Stomach (tissue), 8 donors: ENCODE measurements at regions not wholly inside any gene's neighbourhood (a gene's known extent, or its start where the extent isn't known, plus 50 kb on each side); places are given as distances from the start of the nearest gene placed in this dataset.

Experiments
- DNase-seq, 2 donors: peaks; one replicate each; pipeline versions ENCODE4 v3.0.0 to v3.0.0-alpha.2; 2013 to 2019
- H3K27ac ChIP-seq, 5 donors: fragments of 200-600 bp in 4 of 5; sonication (generic) in 4 of 5; one replicate each; pipeline ENCODE4 v1.5.1; 2013 to 2019; ENCODE audit warnings: mild to moderate bottlenecking in 1 of 5, moderate library complexity in 1 of 5
- H3K27me3 ChIP-seq, 3 donors: fragments of 200-600 bp; sonication (generic); one replicate each; pipeline ENCODE4 v1.5.1; 2017 to 2019; ENCODE audit warnings: mixed run types in 1 of 3
- H3K36me3 ChIP-seq, 4 donors: fragments of 200-600 bp; sonication (generic); 1 replicate in 3 of 4; 2 replicates in 1 of 4; pipeline ENCODE4 v1.5.1; 2016 to 2019
- H3K4me1 ChIP-seq, 4 donors: fragments of 200-600 bp; sonication (generic); one replicate each; pipeline ENCODE4 v1.5.1; 2016 to 2019
- H3K4me3 ChIP-seq, 4 donors: fragments of 200-600 bp; sonication (generic) in 3 of 4; one replicate each; pipeline ENCODE4 v1.5.1; 2016 to 2019; ENCODE audit warnings: mild to moderate bottlenecking in 1 of 4
- H3K9me3 ChIP-seq, 4 donors: fragments of 200-600 bp; sonication (generic); one replicate each; pipeline ENCODE4 v1.5.1; 2016 to 2019
- CTCF ChIP-seq, 7 experiments: fragments of 450-650 bp in 4 of 7; fragments of 200-600 bp in 3 of 7; sonication (generic) in 3 of 7; IDR thresholded peaks; one replicate each; pipeline ENCODE4 v1.5.1; 2016 to 2019; ENCODE audit warnings: antibody characterized with exemption in 7 of 7, control low read depth in 2 of 7, mild to moderate bottlenecking in 1 of 7
- EP300 ChIP-seq: sonication (generic); formaldehyde crosslinking; IDR thresholded peaks from one replicate; pipeline ENCODE4 v1.6.1; 2017; ENCODE audit warnings: antibody characterized with exemption
- POLR2A ChIP-seq, 4 donors: fragments of 450-650 bp; IDR thresholded peaks; one replicate each; pipeline ENCODE4 v1.6.1; 2016; ENCODE audit warnings: antibody characterized with exemption in 4 of 4, control low read depth in 2 of 4, mild to moderate bottlenecking in 1 of 4, moderate library complexity in 1 of 4
- POLR2AphosphoS5 ChIP-seq, 3 donors: sonication (generic); formaldehyde crosslinking; IDR thresholded peaks; one replicate each; pipeline ENCODE4 v1.6.1; 2016; ENCODE audit warnings: antibody characterized with exemption in 3 of 3
- WGBS, 5 donors: extraction: QIAGEN DNeasy Blood & Tissue Kit in 3 of 5; methylation state at CpG; one replicate each; pipeline versions ENCODE4 v1.1.5 to v1.1.7; 2013 to 2018; 5-methylcytosine and 5-hydroxymethylcytosine counted together
- intact Hi-C: fragments of 100-400 bp; cut with DNase I; formaldehyde crosslinking; loops from one replicate; pipeline ENCODE4 v1.15.1; 2023; ENCODE audit warnings: low total_unique reads
- donor health status: healthy with polysubstance abuse.
- donor health status: Bipolar disorder and iron deficiency.
- donor health status: healthy.

- intact Hi-C loops, result no loop called here
- no peak for DNase-seq
- H3K36me3 ChIP-seq, result no peaks in the 10 kb centered on the region
- no peaks in the 10 kb centered on the region for H3K4me1 ChIP-seq
- TF ChIP-seq POLR2A (IDR thresholded peaks at IDR 0.05) (no peak), EP300 (no peak), CTCF (IDR thresholded peaks at IDR 0.05) (no peak), POLR2AphosphoS5 (IDR thresholded peaks at IDR 0.05) (no peak)
- H3K9me3 ChIP-seq, result peaks cover 0 to 10% (median 0%) of the 10 kb centered on the region in 4 donors
- H3K27ac ChIP-seq, result no peak overlapping the region
- H3K27me3 ChIP-seq, result no peaks in the 10 kb centered on the region
- no peak overlapping the region for H3K4me3 ChIP-seq
These were observed 261.6 kb downstream of the SLITRK1 start for GRCh38 chr13:83620530-83621220.

GRCh38 chr13:83618966-83619365, 263.3 kb downstream of the SLITRK1 start:
- H3K4me3 ChIP-seq, result no peak overlapping the region
- H3K9me3 ChIP-seq, result peaks cover 0 to 21% (median 0%) of the 10 kb centered on the region in 4 donors

GRCh38 chr13:83613524-83613923, 268.8 kb downstream of the SLITRK1 start:
- Histone ChIP-seq H3K36me3 (no peaks in the 10 kb centered on the region), H3K27ac (no peak overlapping the region), H3K9me3 (peaks cover 0 to 44% (median 10%) of the 10 kb centered on the region in 4 donors), H3K4me3 (no peak overlapping the region), H3K4me1 (no peaks in the 10 kb centered on the region), H3K27me3 (no peaks in the 10 kb centered on the region)
- intact Hi-C loops, result no loop called here
- no peak for TF ChIP-seq POLR2A (IDR thresholded peaks at IDR 0.05)
- TF ChIP-seq EP300, result no peak
- no peak for TF ChIP-seq POLR2AphosphoS5 (IDR thresholded peaks at IDR 0.05)
- TF ChIP-seq CTCF (IDR thresholded peaks at IDR 0.05), result no peak
- DNase-seq, result no peak
- WGBS, 5 donors, result 89 to 96% (median 94%) methylated on average over 13 to 16 of the region's 16 CpGs

More at GRCh38 chr13:83618966-83619365, 263.3 kb downstream of the SLITRK1 start:
- Histone ChIP-seq H3K36me3 (no peaks in the 10 kb centered on the region), H3K27ac (no peak overlapping the region), H3K27me3 (no peaks in the 10 kb centered on the region), H3K4me1 (no peaks in the 10 kb centered on the region)
- intact Hi-C loops, result no loop called here
- TF ChIP-seq CTCF (IDR thresholded peaks at IDR 0.05) (no peak), POLR2AphosphoS5 (IDR thresholded peaks at IDR 0.05) (no peak), POLR2A (IDR thresholded peaks at IDR 0.05) (no peak), EP300 (no peak)
- no peak for DNase-seq

GRCh38 chr13:83601539-83601938, 280.7 kb downstream of the SLITRK1 start:
- DNase-seq, result no peak
- Histone ChIP-seq H3K9me3 (peaks cover 0 to 6% (median 0%) of the 10 kb centered on the region in 4 donors), H3K4me1 (no peaks in the 10 kb centered on the region), H3K4me3 (no peak overlapping the region), H3K36me3 (no peaks in the 10 kb centered on the region), H3K27me3 (no peaks in the 10 kb centered on the region), H3K27ac (no peak overlapping the region)
- 38 to 58% (median 39%) methylated on average over 1 of the region's 1 CpG for WGBS, 5 donors
- TF ChIP-seq CTCF (IDR thresholded peaks at IDR 0.05), result no peak
- TF ChIP-seq POLR2A (IDR thresholded peaks at IDR 0.05), result no peak
- no peak for TF ChIP-seq POLR2AphosphoS5 (IDR thresholded peaks at IDR 0.05)
- no peak for TF ChIP-seq EP300
- intact Hi-C loops, result no loop called here
